Activated T-helper 1 cell treated with anti-CD3 and anti-CD28 coated beads, Interleukin-12 subunit alpha, Interleukin-12 subunit beta, Interleukin-2, Interleukin-4 antibody, amounts not matched to agents 30 ng/mL and 10 ng/mL and 1 ng/mL, durations not matched to agents 14 hours and 24 hours and 36 hours (primary cell): ENCODE measurements at regions not wholly inside any gene's neighbourhood (a gene's known extent, or its start where the extent isn't known, plus 50 kb on each side); places are given as distances from the start of the nearest gene placed in this dataset.

Experiments used
- DNase-seq: peaks from one replicate; pipeline ENCODE4 v3.0.0; 2021; ENCODE audit warnings: low spot score
- H3K27ac Mint-ChIP-seq: one replicate; pipeline ENCODE4 v1.8.0; 2021; ENCODE audit warnings: mild to moderate bottlenecking, mixed read lengths
- H3K27me3 Mint-ChIP-seq: one replicate; pipeline ENCODE4 v1.8.0; 2022; ENCODE audit warnings: mild to moderate bottlenecking, moderate library complexity, mixed read lengths; ENCODE audit not compliant: insufficient read depth
- H3K36me3 Mint-ChIP-seq: one replicate; pipeline ENCODE4 v1.8.0; 2021; ENCODE audit warnings: low read depth, mixed read lengths
- H3K4me1 Mint-ChIP-seq: one replicate; pipeline ENCODE4 v1.8.0; 2021; ENCODE audit warnings: low read depth, mixed read lengths
- H3K4me3 Mint-ChIP-seq: one replicate; pipeline ENCODE4 v1.8.0; 2021; ENCODE audit warnings: mild to moderate bottlenecking, moderate library complexity, mixed read lengths
- H3K9me3 Mint-ChIP-seq: one replicate; pipeline ENCODE4 v1.8.0; 2021; ENCODE audit warnings: mixed read lengths
- intact Hi-C: fragments of 100-400 bp; cut with micrococcal nuclease; formaldehyde crosslinking; loops from one replicate; pipeline ENCODE4 v1.15.1; 2024

DNA sequence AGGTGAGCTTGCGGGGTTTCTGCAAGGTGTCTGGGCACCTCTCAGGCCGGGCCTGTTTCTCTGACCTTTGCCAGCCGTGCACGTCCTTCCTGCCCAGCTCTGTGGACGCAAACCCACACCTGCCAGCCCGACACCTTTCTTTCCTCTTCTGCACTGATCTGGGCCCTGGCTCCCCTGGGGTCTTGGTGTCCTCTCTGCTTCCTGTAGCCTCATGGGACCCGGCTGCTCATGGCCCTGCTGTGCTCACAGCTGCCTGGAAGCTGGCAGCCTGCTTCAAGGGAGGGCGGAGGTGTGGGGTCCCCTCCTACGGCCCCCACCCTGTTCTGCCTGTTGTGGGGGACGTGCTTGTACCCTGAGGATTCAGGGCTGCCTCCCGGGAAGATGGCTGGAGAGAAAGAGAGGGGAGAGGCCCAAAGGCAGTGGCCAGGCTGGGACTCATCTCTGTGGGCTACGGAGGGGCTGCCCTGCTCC lies 342.4 kb downstream of the SEC14L1 start:
- Mint-ChIP-seq H3K36me3 (peaks cover 18% of the 10 kb centered on the region), H3K4me1 (peaks cover 5% of the 10 kb centered on the region), H3K9me3 (no peaks in the 10 kb centered on the region), H3K4me3 (no peak overlapping the region), H3K27me3 (no peaks in the 10 kb centered on the region), H3K27ac (no peak overlapping the region)
- intact Hi-C loops = no loop called here
- DNase-seq = no peak

DNA sequence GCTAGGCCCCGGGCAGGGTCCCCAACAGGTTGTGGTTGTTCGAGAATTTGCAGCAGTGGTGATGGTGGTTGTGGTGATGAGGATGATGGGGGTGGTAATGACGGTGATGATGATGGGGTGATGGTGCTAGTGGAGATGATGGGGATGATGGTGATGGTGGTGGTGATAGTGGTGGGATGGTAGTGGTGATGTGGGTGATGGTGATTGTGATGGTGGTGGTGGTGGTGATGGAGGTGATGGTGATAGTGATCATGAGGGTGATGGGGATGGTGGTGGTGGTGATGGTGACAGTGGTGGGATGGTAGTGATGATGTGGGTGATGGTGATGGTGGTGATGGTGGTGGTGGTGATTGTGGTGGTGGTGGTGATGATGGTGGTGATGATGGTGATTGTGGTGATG lies 343.3 kb downstream of the SEC14L1 start:
- H3K9me3 Mint-ChIP-seq = no peaks in the 10 kb centered on the region
- H3K27ac Mint-ChIP-seq = no peak overlapping the region
- peaks cover 25% of the 10 kb centered on the region for H3K36me3 Mint-ChIP-seq
- H3K4me1 Mint-ChIP-seq = no peaks in the 10 kb centered on the region
- no peak for DNase-seq
- no peak overlapping the region for H3K4me3 Mint-ChIP-seq
- H3K27me3 Mint-ChIP-seq = no peaks in the 10 kb centered on the region
- intact Hi-C loops = no loop called here

DNA sequence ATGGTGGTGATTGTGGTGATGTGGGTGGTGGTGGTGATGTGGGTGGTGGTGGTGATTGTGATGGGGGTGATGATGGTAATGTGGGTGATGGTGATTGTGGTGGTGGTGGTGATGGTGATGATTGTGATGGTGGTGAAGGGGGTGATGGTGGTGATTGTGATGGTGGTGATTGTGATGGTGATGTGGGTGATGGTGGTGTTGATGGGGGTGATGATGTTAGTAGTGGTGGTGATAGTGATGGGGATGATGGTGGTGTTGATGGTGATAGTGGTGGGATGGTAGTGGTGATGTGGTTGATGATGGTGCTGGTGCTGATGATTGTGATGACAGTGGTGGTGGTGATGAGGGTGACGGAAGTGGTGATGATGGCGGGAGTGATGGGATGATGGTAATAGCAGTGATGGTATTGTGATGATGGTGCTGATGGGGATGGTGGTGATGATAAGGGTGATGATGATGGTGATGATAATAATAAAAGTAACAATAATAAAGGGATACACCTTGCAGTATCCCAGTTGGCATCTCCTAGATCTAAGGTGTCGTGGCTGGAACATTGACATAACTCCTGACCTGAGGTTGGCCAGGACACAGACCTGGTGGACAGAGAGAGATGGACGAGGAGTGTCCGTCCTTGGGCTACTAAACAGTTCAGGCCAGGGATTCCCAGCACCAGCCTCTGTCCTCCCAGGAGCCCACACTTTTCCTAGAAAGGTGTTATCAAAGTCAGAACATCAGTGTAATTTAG lies 344.5 kb downstream of the SEC14L1 start:
- H3K36me3 Mint-ChIP-seq = peaks cover 28% of the 10 kb centered on the region
- H3K27me3 Mint-ChIP-seq = no peaks in the 10 kb centered on the region
- H3K4me3 Mint-ChIP-seq = no peak overlapping the region

DNA sequence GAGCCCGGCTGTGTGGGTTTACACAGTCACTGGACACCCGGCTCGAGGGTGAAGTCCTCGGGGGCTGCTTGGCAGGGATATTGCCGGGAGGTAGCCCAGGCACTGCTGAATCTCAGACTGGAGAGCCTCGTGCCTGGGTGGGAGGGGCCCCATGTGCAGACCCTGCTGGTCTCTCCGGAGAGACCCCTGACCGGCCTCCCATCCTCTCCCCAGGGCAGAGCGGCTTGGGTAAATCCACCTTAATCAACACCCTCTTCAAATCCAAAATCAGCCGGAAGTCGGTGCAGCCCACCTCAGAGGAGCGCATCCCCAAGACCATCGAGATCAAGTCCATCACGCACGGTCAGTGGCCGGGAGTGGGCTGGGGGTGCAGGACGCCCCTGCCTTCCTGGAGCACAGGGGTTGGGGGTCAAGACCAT lies 346.5 kb downstream of the SEC14L1 start:
- Mint-ChIP-seq H3K4me1 (no peaks in the 10 kb centered on the region), H3K4me3 (no peak overlapping the region), H3K9me3 (no peaks in the 10 kb centered on the region), H3K27me3 (no peaks in the 10 kb centered on the region), H3K36me3 (peaks cover 27% of the 10 kb centered on the region), H3K27ac (no peak overlapping the region)
- no peak for DNase-seq
- intact Hi-C loops = no loop called here

More for the DNA sequence above, 344.5 kb downstream of the SEC14L1 start:
- H3K27ac Mint-ChIP-seq = no peak overlapping the region
- H3K4me1 Mint-ChIP-seq = no peaks in the 10 kb centered on the region
- intact Hi-C loops = no loop called here
- H3K9me3 Mint-ChIP-seq = no peaks in the 10 kb centered on the region
- no peak for DNase-seq

DNA sequence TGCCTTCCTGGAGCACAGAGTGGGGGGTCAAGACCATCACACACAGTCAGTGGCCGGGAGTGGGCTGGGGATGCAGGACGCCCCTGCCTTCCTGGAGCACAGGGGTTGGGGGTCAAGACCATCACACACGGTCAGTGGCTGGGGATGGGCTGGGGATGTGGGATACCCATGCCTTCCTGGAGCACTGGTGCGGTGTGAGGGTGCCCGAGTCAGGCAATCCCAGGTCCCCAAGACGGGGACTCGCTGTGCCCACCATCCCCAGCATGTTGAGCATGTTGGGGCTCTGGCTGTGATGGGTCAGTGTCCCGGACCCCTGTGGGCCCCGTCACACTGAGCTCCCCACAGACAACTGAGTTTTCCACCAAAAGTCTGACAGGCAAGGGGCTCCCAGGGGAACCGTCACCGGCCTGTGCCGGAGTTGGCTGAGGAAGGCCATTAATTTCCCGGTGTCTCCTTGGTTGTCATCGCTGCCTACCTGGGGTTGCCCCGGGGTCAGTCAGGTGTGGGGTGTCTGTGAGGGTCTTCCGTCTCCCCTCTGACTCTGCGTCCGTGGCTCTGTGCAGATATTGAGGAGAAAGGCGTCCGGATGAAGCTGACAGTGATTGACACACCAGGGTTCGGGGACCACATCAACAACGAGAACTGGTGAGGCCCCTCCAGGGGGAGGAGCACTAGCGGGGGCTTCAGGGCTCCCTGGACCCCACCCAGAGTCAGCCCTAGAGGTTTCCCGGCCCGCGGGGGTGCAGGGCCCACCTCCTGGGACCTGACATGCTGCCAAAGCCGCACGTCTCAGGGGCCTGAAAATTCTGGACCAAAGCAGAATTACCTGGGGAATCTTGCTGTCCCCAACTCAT lies 347.1 kb downstream of the SEC14L1 start:
- Mint-ChIP-seq H3K4me3 (no peak overlapping the region), H3K4me1 (no peaks in the 10 kb centered on the region), H3K9me3 (no peaks in the 10 kb centered on the region), H3K36me3 (peaks cover 30% of the 10 kb centered on the region), H3K27ac (no peak overlapping the region), H3K27me3 (no peaks in the 10 kb centered on the region)
- intact Hi-C loops = no loop called here
- DNase-seq = no peak

DNA sequence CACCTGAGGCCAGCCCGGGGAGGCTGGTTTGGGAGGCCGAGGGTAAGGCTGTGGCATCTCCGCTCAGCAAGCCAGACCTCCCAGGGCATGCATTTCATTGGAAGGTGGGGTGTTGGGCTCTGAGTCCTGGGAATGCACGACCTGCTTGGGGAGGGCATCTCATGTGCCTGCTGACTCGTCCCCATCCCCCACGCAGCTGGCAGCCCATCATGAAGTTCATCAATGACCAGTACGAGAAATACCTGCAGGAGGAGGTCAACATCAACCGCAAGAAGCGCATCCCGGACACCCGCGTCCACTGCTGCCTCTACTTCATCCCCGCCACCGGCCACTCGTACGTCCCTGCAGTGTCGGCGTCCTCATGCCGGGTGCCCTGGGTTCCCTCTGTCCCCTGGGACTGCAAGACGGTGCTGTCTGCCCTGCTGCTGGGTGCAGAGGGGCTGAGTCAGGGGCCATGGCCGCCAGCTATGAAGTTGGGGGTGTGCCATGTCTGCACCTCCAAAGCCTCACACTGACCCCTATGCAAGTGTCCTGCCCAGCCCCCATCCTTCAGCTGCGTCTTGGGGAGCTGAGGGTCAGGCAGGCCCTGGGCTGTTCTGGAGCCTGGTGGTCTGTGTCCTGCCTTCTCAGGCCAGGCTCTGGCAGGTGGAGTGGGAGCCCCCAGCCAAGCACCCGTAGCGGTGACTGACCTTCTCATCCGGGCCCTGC lies 347.9 kb downstream of the SEC14L1 start:
- intact Hi-C loops = no loop called here
- Mint-ChIP-seq H3K36me3 (peaks cover 25% of the 10 kb centered on the region), H3K27ac (no peak overlapping the region), H3K4me1 (no peaks in the 10 kb centered on the region), H3K4me3 (no peak overlapping the region), H3K27me3 (no peaks in the 10 kb centered on the region), H3K9me3 (no peaks in the 10 kb centered on the region)
- DNase-seq = no peak

DNA sequence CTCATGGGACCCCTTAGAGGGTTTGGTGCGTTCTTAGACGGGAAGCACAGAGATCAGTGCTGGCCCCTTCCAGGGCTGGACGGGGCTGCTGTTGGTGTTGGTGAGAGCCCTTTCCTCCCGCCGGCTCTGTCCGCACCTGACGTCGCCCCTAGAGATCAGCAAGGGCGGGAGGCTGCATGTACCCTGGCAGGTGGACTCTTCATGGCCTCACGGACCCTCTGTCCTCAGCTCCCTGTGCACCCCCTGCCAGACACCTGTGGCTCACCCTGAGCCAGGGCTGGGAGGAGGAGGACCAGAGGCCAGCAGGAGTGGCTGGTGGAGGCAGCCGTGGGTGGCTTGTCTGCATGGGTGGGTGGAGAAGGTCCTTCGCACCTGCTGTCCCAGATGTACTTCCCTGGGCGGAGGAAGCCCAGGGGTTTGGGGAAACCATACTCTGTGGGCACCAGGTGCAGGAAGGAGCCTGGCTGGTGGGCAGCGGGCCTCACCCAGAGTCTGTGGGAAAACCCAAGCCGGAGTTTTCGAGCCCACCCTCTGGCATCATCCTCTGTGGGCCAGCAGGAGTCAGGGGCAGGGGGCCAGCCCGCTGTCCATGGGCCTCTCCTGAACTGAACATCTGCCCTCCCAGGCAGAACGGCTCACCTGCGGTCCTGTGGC lies 348.6 kb downstream of the SEC14L1 start:
- peaks cover 25% of the 10 kb centered on the region for H3K36me3 Mint-ChIP-seq
- intact Hi-C loops = no loop called here

DNA sequence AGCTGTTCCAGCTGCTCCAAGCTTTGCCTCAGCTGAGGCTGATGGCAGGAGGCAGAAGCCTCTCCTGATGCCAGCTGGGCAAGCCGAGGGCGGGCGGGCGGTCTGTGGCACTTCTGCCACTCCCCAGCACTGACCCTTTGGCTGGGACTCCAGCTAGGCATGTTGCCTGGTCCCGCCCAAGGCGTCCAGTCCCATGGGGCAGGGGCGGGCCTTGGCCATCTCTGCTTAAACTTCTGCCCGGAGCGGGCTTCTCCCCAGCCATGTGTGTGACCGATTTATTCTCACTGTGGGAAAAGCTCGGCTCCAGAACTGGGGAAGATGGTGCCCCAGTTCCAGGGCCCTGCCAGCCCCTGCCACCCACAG lies 349.1 kb downstream of the SEC14L1 start:
- Mint-ChIP-seq H3K4me3 (no peak overlapping the region), H3K27me3 (no peaks in the 10 kb centered on the region), H3K4me1 (peaks cover 10% of the 10 kb centered on the region), H3K9me3 (no peaks in the 10 kb centered on the region), H3K27ac (no peak overlapping the region), H3K36me3 (peaks cover 26% of the 10 kb centered on the region)
- intact Hi-C loops = no loop called here
- no peak for DNase-seq

More for the DNA sequence above, 348.6 kb downstream of the SEC14L1 start:
- DNase-seq = no peak
- Mint-ChIP-seq H3K27ac (no peak overlapping the region), H3K4me3 (no peak overlapping the region), H3K4me1 (peaks cover 5% of the 10 kb centered on the region), H3K9me3 (no peaks in the 10 kb centered on the region), H3K27me3 (no peaks in the 10 kb centered on the region)

DNA sequence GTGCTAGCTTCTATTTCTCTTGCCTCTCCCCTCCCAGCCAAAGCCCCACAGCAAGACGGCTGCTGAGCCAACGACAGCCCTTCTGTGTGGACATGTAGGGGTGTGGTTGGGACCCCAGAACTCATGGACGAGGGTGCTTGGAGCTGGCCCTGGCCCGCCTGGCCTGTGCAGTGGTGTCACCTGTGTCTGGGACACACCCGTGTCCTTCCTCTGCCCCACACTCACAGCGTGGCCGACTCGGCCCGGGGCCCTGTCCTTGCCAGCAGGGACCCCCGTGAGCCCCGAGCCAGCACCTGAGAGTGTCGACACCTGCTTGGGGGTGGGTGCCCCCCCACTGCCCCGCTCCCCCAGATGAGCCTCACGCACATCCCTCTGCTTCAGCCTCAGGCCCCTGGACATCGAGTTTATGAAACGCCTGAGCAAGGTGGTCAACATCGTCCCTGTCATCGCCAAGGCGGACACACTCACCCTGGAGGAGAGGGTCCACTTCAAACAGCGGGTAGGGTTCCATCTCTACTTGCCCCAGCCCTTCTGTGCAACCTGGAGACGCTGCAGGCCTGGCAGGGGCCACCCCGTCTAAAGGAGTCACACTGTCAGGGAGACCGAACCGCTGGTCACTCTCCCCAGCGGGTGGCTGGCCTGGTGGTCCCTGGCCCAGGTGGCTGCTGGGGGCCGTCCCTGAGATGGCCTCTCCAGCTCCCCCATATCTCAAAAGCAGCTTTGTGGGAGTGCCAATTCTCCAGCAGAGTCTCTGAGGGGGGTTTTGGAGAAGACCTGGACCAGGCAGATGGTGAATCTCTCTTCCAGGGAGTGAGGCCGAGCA lies 349.8 kb downstream of the SEC14L1 start:
- Mint-ChIP-seq H3K4me1 (peaks cover 14% of the 10 kb centered on the region), H3K36me3 (peaks cover 31% of the 10 kb centered on the region), H3K4me3 (no peak overlapping the region), H3K9me3 (no peaks in the 10 kb centered on the region), H3K27ac (no peak overlapping the region), H3K27me3 (no peaks in the 10 kb centered on the region)
- DNase-seq = no peak
- intact Hi-C loops = no loop called here

DNA sequence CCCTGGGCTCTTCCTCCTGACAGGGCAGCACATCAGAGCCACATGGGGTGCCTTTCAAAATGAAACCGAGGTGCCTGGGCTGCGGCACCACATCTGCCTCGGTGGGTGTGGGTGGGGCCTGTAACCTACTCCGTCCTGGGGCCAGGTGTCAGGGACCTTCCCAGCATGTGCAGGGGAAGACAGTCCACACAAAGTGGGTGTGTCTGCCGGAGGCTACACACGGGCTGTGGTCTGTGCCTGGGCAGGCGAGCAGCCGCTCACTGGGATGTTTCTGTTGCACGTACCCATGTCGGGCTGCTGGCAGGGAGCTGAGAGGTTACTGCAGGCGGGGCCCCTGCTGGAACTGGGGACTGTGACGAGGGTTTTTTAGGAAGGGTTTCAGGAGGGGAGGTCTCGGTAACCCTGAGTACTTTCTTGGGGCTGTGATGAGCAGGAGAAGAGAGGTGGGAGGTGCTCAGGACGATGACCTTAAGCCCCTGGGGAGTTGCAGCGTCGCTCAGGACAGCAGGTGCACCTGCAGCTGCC lies 351.2 kb downstream of the SEC14L1 start:
- Mint-ChIP-seq H3K4me1 (peaks cover 14% of the 10 kb centered on the region), H3K9me3 (no peaks in the 10 kb centered on the region), H3K27ac (no peak overlapping the region), H3K27me3 (no peaks in the 10 kb centered on the region), H3K36me3 (peaks cover 25% of the 10 kb centered on the region), H3K4me3 (no peak overlapping the region)
- no peak for DNase-seq
- intact Hi-C loops = no loop called here

DNA sequence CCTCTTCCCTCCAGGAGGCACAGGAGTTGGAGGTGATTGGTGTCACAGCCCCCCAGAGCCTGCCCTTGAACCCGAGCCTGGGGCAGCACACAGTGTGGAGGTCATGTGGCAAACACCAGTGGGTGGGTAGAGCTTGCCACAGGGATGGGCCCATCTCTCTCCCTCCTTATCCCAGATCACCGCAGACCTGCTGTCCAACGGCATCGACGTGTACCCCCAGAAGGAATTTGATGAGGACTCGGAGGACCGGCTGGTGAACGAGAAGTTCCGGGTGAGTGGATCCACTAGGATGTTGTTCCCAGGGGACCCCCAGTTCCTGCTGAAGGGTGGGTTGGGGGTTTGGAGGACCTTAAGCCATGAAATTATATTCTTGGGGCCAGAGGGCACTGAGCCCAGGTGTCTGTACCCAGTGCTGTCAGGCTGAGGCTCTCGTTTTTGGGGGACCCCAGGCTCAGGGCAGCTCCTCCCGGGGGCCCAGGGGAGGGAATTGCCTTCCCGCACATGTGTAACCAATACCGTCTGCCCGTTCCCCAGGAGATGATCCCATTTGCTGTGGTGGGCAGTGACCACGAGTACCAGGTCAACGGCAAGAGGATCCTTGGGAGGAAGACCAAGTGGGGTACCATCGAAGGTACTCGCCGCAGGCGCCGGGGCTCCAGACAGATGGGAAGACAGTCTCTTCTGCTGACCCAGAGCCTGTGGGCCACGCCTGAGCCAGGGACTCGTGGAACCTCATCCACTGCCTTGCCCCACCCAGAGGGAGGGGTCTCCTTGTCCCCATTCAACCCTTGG lies 351.9 kb downstream of the SEC14L1 start:
- H3K27ac Mint-ChIP-seq = no peak overlapping the region
- intact Hi-C loops = no loop called here
- no peaks in the 10 kb centered on the region for H3K9me3 Mint-ChIP-seq
- H3K4me3 Mint-ChIP-seq = no peak overlapping the region
- no peaks in the 10 kb centered on the region for H3K27me3 Mint-ChIP-seq
- peaks cover 14% of the 10 kb centered on the region for H3K4me1 Mint-ChIP-seq
- DNase-seq = no peak
- peaks cover 25% of the 10 kb centered on the region for H3K36me3 Mint-ChIP-seq
